Neural cell (in vitro differentiated cells): ENCODE measurements at regions not wholly inside any gene's neighbourhood (a gene's known extent, or its start where the extent isn't known, plus 50 kb on each side); places are given as distances from the start of the nearest gene placed in this dataset.

Experiments used
- H2AFZ ChIP-seq: fragments of 200-600, 300-800 bp; sonication (generic), shearing (Covaris generic); 2 replicates; pipeline ENCODE4 v1.6.0; 2014; ENCODE audit warnings: low read depth, mild to moderate bottlenecking, antibody characterized with exemption, low read length, moderate library complexity
- H3F3A ChIP-seq: fragments of 200-600 bp; shearing (Covaris generic); 2 replicates; pipeline ENCODE4 v1.6.1; 2016; ENCODE audit warnings: mild to moderate bottlenecking, moderate library complexity, mixed read lengths, antibody characterized with exemption, low read length; ENCODE audit not compliant: insufficient read depth, poor library complexity, severe bottlenecking
- H3K27ac ChIP-seq: fragments of 200-600, 300-800 bp; sonication (generic), shearing (Covaris generic); 2 replicates; pipeline ENCODE4 v1.5.1; 2014; ENCODE audit warnings: mild to moderate bottlenecking, low read length, moderate library complexity
- H3K27me3 ChIP-seq: fragments of 300-800, 200-600 bp; sonication (generic), shearing (Covaris generic); 2 replicates; pipeline ENCODE4 v1.6.0; 2014; ENCODE audit warnings: mild to moderate bottlenecking, low read depth, low read length, moderate library complexity; ENCODE audit not compliant: insufficient read depth
- H3K36me3 ChIP-seq: fragments of 300-800, 200-600 bp; sonication (generic), shearing (Covaris generic); 2 replicates; pipeline ENCODE4 v1.5.1; 2014; ENCODE audit warnings: mild to moderate bottlenecking, antibody characterized with exemption, low read length, moderate library complexity; ENCODE audit not compliant: insufficient read depth
- H3K4me2 ChIP-seq: fragments of 300-800, 200-600 bp; sonication (generic), shearing (Covaris generic); 2 replicates; pipeline ENCODE4 v1.6.0; 2014; ENCODE audit warnings: mild to moderate bottlenecking, low read length
- H3K4me3 ChIP-seq: fragments of 300-800, 200-600 bp; sonication (generic), shearing (Covaris generic); 2 replicates; pipeline ENCODE4 v1.5.1; 2014; ENCODE audit warnings: mild to moderate bottlenecking, low read length, moderate library complexity
- H3K79me2 ChIP-seq: fragments of 200-600 bp; shearing (Covaris generic); replicated peaks from 2 replicates; pipeline ENCODE4 v1.6.0; 2014; ENCODE audit warnings: mild to moderate bottlenecking, low read length, moderate library complexity; ENCODE audit not compliant: insufficient read depth
- H3K9ac ChIP-seq: fragments of 300-800, 200-600 bp; sonication (generic), shearing (Covaris generic); 2 replicates; pipeline ENCODE4 v1.6.1; 2016; ENCODE audit warnings: mild to moderate bottlenecking, low read length, mixed read lengths
- H3K9me2 ChIP-seq: fragments of 200-600 bp; shearing (Covaris generic); 2 replicates; pipeline ENCODE4 v1.6.1; 2016; ENCODE audit warnings: mild to moderate bottlenecking, low read length, mixed read lengths; ENCODE audit not compliant: insufficient read depth
- H3K9me3 ChIP-seq: fragments of 200-600, 300-800 bp; sonication (generic), shearing (Covaris generic); 2 replicates; pipeline ENCODE4 v1.6.1; 2016; ENCODE audit warnings: mild to moderate bottlenecking, mixed run types, low read length, moderate library complexity, mixed read lengths
- H4K20me1 ChIP-seq: fragments of 200-600 bp; shearing (Covaris generic); 2 replicates; pipeline ENCODE4 v1.6.1; 2016; ENCODE audit warnings: mild to moderate bottlenecking, mixed run types; ENCODE audit not compliant: insufficient read depth
- CTCF ChIP-seq: fragments of 450-650 bp; IDR thresholded peaks from 2 replicates; pipeline ENCODE4 v1.5.1; 2014; ENCODE audit warnings: antibody characterized with exemption, mild to moderate bottlenecking, moderate library complexity; ENCODE audit not compliant: poor library complexity, severe bottlenecking
- EP300 ChIP-seq: fragments of 450-650 bp; conservative IDR thresholded peaks from 2 replicates; pipeline ENCODE4 v1.6.1; 2014; ENCODE audit warnings: antibody characterized with exemption, mild to moderate bottlenecking, moderate library complexity; ENCODE audit not compliant: poor library complexity, severe bottlenecking
- EZH2 ChIP-seq: fragments of 200-600, 300-800 bp; shearing (Covaris generic), sonication (generic); IDR thresholded peaks from 2 replicates; pipeline ENCODE4 v1.6.1; 2014; ENCODE audit warnings: antibody characterized with exemption, low read length, borderline replicate concordance, mild to moderate bottlenecking; ENCODE audit not compliant: insufficient read depth, poor library complexity, severe bottlenecking
- MXI1 ChIP-seq: fragments of 450-650 bp; conservative IDR thresholded peaks from 2 replicates; pipeline ENCODE4 v1.6.1; 2014; ENCODE audit warnings: antibody characterized with exemption, mild to moderate bottlenecking; ENCODE audit not compliant: poor library complexity, severe bottlenecking
- POLR2AphosphoS5 ChIP-seq: IDR thresholded peaks from 2 replicates; pipeline ENCODE4 v1.6.1; 2012
- RAD21 ChIP-seq: fragments of 450-650 bp; conservative IDR thresholded peaks from 2 replicates; pipeline ENCODE4 v1.6.1; 2014; ENCODE audit warnings: antibody characterized with exemption, mild to moderate bottlenecking, moderate library complexity
- REST ChIP-seq: IDR thresholded peaks from 2 replicates; pipeline ENCODE4 v1.6.1; 2012; ENCODE audit warnings: borderline replicate concordance
- SMC3 ChIP-seq: fragments of 450-650 bp; conservative IDR thresholded peaks from 2 replicates; pipeline ENCODE4 v1.6.1; 2014; ENCODE audit warnings: antibody characterized with exemption, mild to moderate bottlenecking, moderate library complexity; ENCODE audit not compliant: poor library complexity
- TAF1 ChIP-seq: IDR thresholded peaks from 2 replicates; pipeline ENCODE4 v1.6.1; 2012; ENCODE audit warnings: low read depth

DNA sequence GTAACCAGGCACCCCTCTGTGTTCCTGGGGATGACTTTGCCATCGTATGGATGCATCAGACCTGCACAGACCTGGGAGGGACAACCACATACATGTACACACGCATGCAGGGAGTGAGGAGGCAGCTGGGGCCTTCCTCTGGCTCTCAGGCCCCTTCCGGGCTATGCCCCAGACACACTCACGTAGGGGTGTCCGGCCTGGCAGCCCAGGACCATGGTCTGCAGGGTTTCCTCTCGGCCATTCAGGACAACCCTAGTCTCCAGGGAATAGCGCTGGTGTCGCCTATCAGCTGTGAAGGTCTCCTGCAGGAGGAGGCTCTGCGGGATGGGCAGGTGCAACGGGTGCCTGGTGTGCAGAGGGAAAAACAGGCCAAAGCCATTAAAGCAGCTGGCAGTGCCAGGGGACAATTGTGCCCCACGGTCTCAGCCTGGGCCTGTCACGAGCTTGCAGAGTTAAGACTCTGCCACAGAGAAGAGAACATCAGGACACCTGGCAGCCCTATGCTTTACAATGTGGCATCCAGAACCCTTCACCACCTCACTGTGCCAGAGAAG, 101.4 kb downstream of the RMI2 start:
- Histone ChIP-seq H3K36me3 (no peaks in the 10 kb centered on the region), H3K4me3 (no peak overlapping the region), H3K27me3 (no peaks in the 10 kb centered on the region), H3F3A (no peaks in the 10 kb centered on the region), H4K20me1 (no peaks in the 10 kb centered on the region), H2AFZ (no peak overlapping the region), H3K9me2 (no peaks in the 10 kb centered on the region), H3K9ac (no peak overlapping the region), H3K27ac (no peak overlapping the region), H3K4me2 (no peak overlapping the region), H3K79me2 (no peaks in the 10 kb centered on the region), H3K9me3 (no peaks in the 10 kb centered on the region)
- no peak for TF ChIP-seq EZH2
- TF ChIP-seq RAD21 = no peak
- TF ChIP-seq SMC3 = no peak
- no peak for TF ChIP-seq MXI1
- no peak for TF ChIP-seq EP300
- no peak for TF ChIP-seq CTCF

DNA sequence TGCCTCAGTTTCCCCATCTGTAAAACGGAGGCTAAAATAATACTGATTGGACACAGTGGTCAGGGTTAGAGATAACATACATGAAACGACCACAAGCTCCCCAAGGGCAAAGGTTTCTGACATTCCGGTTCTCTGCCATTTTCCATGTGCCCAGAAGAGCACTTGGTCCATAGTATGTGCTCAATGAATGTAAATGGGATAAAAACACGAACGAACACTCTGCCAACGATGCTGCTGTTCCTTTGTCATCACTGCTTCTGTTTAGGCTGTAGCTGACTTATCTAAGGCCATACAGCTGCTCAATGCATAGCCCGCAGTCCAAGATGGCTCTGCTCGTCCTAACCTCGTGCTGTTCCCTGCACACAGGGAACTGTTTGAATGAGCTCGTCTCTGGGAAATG, 102.0 kb downstream of the RMI2 start:
- H4K20me1 ChIP-seq = no peaks in the 10 kb centered on the region
- no peaks in the 10 kb centered on the region for H3F3A ChIP-seq
- H3K27ac ChIP-seq = no peak overlapping the region
- no peak for TF ChIP-seq POLR2AphosphoS5
- no peaks in the 10 kb centered on the region for H3K36me3 ChIP-seq
- no peak overlapping the region for H2AFZ ChIP-seq
- H3K9me3 ChIP-seq = no peaks in the 10 kb centered on the region
- no peaks in the 10 kb centered on the region for H3K79me2 ChIP-seq
- H3K27me3 ChIP-seq = no peaks in the 10 kb centered on the region
- no peak overlapping the region for H3K9ac ChIP-seq
- H3K4me2 ChIP-seq = no peak overlapping the region
- H3K4me3 ChIP-seq = no peak overlapping the region
- no peaks in the 10 kb centered on the region for H3K9me2 ChIP-seq

DNA sequence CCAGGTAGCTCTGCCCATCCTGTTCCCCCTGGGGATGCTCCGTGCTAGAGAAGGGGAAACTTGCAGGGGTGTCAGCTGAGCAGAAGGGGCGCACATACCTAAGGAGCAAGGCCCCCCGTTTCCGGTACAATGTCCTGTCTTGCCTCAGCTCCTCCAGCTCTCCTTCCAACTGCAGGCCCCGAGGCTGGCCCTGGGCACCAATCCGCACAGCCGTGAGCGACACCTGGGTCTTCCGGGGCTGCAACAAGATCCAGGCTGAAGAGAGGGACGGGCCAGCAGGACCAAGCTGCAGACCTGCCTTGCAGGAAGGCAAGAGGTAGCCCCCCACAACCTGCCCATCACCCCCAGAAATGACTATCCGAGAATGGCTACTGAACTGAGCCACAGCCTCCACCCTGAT, 102.6 kb downstream of the RMI2 start:
- TF ChIP-seq EP300 (no peak), CTCF (no peak), MXI1 (no peak), SMC3 (no peak), EZH2 (no peak), POLR2AphosphoS5 (no peak), TAF1 (no peak), REST (no peak), RAD21 (no peak)
- Histone ChIP-seq H4K20me1 (no peaks in the 10 kb centered on the region), H3K4me3 (no peak overlapping the region), H3K9me3 (no peaks in the 10 kb centered on the region), H3K4me2 (no peak overlapping the region), H3K79me2 (no peaks in the 10 kb centered on the region), H3K27ac (no peak overlapping the region), H2AFZ (no peak overlapping the region), H3F3A (no peaks in the 10 kb centered on the region), H3K36me3 (no peaks in the 10 kb centered on the region), H3K27me3 (no peaks in the 10 kb centered on the region), H3K9ac (no peak overlapping the region), H3K9me2 (no peaks in the 10 kb centered on the region)
